ENCODE measurements at regions not wholly inside any gene's neighbourhood (a gene's known extent, or its start where the extent isn't known, plus 50 kb on each side); places are given as distances from the start of the nearest gene placed in this dataset.

DNA sequence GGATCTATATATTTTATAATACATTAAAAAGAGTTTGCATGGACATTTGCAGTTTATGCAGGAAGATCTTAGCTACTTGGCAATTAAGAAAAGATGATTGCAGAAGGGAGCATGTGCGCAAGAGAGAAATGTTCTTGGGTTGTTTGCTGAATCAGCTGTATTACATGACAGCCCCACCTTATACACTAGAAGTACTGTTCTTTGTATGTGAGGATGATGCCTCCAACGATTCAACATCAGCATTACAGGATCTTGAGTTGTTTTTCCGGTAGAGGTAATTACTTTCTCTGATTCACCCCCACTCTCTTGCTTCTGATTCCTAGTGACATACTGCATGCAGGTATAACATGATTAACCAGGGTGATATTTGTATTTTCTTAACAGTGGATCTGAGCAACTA, 140.8 kb downstream of the PCDH7 start:
- no peak for DNase-seq (ENCODE audit: low read depth)
- TF ChIP-seq, protein P1, sequence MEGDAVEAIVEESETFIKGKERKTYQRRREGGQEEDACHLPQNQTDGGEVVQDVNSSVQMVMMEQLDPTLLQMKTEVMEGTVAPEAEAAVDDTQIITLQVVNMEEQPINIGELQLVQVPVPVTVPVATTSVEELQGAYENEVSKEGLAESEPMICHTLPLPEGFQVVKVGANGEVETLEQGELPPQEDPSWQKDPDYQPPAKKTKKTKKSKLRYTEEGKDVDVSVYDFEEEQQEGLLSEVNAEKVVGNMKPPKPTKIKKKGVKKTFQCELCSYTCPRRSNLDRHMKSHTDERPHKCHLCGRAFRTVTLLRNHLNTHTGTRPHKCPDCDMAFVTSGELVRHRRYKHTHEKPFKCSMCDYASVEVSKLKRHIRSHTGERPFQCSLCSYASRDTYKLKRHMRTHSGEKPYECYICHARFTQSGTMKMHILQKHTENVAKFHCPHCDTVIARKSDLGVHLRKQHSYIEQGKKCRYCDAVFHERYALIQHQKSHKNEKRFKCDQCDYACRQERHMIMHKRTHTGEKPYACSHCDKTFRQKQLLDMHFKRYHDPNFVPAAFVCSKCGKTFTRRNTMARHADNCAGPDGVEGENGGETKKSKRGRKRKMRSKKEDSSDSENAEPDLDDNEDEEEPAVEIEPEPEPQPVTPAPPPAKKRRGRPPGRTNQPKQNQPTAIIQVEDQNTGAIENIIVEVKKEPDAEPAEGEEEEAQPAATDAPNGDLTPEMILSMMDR (conservative IDR thresholded peaks at IDR 0.05; ENCODE audit: low read depth, low read length), result no peak
- H3K4me3 ChIP-seq (ENCODE audit: low read length), result no peak overlapping the region

DNA sequence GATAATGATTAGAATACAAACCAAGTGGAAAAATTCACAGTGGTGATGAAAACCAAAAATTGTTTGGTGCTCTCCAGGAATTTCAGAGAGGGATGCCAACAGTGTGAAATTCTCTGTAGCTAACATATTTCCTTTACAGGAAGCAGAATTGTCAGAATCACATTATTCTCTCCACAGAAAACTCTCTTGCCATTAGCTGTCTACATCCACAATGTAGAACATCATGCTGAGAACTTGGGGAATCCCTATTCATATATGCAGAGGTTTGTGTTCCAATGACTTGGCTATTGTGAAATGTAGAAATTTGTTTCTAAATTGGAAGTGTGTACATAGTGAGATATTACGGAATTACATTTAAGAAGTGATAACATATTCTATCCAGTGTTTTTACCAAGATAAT, 142.0 kb downstream of the PCDH7 start:
- H3K4me3 ChIP-seq (ENCODE audit: low read length), result no peak overlapping the region
- TF ChIP-seq, protein P1 (conservative IDR thresholded peaks at IDR 0.05; ENCODE audit: low read depth, low read length), result no peak
- DNase-seq (ENCODE audit: low read depth), result no peak

DNA sequence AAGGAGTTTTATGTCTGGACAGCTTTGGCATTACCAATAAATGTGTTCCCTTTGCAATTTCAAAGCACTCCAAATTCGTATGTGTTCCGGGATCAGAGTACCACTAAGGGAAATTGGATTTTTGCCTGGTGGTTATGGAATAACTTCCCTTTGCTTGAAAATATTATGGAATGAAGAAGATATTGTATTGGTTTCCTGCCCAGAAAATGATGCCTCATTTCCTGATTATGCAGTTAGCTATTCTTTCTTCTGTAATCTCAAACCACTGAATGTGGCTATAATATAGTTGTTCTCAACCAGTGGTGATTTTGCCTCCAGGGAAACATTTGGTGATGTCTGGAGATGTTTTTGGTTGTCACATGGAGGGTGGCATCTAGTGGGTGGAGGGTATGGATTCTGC, 142.9 kb downstream of the PCDH7 start:
- DNase-seq (ENCODE audit: low read depth), result no peak
- TF ChIP-seq, protein P1 (conservative IDR thresholded peaks at IDR 0.05; ENCODE audit: low read depth, low read length), result no peak
- H3K4me3 ChIP-seq (ENCODE audit: low read length), result no peak overlapping the region

DNA sequence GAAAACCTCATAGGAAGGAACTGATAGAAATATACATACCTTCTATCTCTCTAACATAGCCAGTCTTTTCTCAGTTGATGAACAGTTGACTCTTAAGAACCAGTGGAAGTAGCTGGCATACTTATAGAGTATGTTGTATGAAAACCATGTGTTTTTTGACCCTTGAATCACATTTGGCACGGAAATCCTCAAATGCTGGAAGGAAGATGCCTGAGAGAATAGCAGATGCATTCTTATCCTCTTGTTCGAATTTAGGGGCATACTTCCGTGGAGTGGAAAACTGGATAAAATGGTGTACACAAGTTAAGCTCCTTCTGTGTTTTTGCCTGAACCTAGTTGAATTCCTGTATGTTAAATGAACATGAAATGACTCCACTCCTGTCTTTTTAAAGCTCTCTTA, 145.5 kb downstream of the PCDH7 start:
- TF ChIP-seq, protein P1 (conservative IDR thresholded peaks at IDR 0.05; ENCODE audit: low read depth, low read length), result no peak
- H3K4me3 ChIP-seq (ENCODE audit: low read length), result no peak overlapping the region
- no peak for DNase-seq (ENCODE audit: low read depth)

DNA sequence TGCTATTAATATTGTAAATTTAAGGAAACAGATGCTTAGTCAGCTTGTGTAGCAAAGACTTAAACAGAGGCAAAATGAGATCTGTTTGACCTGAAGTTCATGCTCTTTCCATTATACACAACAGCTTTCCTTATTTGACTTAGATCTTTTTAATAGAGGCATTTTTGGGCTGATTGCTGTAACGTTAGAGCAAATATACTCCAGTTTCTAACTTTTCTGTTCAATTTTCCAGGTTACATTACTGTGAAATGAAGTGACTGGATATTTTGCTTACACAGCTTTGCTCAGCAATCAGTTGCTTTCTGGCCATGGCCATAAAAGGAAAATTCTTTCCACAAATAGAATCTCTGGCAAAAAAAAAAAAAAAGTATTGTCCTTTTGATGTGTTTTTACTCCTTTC, 146.2 kb downstream of the PCDH7 start:
- no peak overlapping the region for H3K4me3 ChIP-seq (ENCODE audit: low read length)
- DNase-seq (ENCODE audit: low read depth), result no peak
- TF ChIP-seq, protein P1 (conservative IDR thresholded peaks at IDR 0.05; ENCODE audit: low read depth, low read length), result no peak

DNA sequence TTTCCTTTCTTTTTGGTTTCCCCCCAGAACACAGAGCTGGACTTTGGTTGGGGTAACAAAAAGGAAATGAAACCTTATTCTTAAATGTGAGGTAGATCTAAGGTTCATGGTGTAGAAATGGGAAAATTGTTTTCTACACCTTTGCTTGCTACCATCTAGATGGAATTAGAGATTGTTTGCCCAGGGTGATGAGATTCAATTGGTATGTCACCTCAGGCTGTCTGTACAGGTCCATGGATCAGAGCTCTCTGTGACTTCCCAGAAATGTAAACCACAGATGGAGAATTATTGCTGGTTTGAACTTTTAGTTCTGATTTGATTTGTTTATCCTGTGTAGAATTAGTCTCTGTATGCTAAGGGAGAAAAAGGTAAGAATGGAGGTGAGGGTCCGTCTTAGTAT, 146.7 kb downstream of the PCDH7 start:
- no peak overlapping the region for H3K4me3 ChIP-seq (ENCODE audit: low read length)
- TF ChIP-seq, protein P1 (conservative IDR thresholded peaks at IDR 0.05; ENCODE audit: low read depth, low read length), result no peak
- DNase-seq (ENCODE audit: low read depth), result no peak

DNA sequence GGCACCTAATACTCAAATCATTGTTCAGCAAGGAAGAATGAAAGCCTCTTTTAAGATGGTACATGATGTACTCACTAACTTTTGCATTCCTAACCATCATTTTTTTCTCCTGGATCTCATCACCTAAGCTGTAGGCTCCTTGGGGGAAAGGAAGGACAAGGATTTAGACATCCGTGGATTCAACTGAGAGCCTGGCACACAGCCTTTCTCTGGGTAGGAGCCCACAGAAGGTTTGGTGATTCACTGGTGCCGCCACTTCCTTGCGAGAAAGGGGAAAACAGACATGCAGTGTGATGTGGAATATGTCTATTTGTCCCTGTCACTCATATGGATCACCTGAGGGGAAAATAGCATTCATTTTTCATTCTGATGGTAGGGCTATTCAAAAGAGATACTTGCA, 147.3 kb downstream of the PCDH7 start:
- no peak for DNase-seq (ENCODE audit: low read depth)
- TF ChIP-seq, protein P1 (conservative IDR thresholded peaks at IDR 0.05; ENCODE audit: low read depth, low read length), result no peak
- no peak overlapping the region for H3K4me3 ChIP-seq (ENCODE audit: low read length)

Data from retinal pigment epithelial cell (primary cell).